Coronary artery (tissue), 2 donors: ENCODE measurements at regions not wholly inside any gene's neighbourhood (a gene's known extent, or its start where the extent isn't known, plus 50 kb on each side); places are given as distances from the start of the nearest gene placed in this dataset.
A peak's percentile ranks its signal among the peaks of the same experiment; 100 is the strongest.

ENCODE experiments used
- DNase-seq: peaks from one replicate; pipeline ENCODE4 v3.0.0-alpha.2; 2017; ENCODE audit warnings: low spot score
- H3K27ac ChIP-seq, 2 donors: fragments of 200-600 bp; sonication (generic); one replicate each; pipeline ENCODE4 v1.5.1; 2016 to 2019
- H3K4me3 ChIP-seq: fragments of 200-600 bp; sonication (generic); 2 replicates; pipeline ENCODE4 v1.5.1; 2016; ENCODE audit warnings: mild to moderate bottlenecking, moderate library complexity
- TF ChIP-seq, protein P1 (sequence below): fragments of 200-600 bp; sonication (generic); IDR thresholded peaks from one replicate; pipeline ENCODE4 v1.5.1; 2019; ENCODE audit warnings: antibody characterized with exemption

DNA sequence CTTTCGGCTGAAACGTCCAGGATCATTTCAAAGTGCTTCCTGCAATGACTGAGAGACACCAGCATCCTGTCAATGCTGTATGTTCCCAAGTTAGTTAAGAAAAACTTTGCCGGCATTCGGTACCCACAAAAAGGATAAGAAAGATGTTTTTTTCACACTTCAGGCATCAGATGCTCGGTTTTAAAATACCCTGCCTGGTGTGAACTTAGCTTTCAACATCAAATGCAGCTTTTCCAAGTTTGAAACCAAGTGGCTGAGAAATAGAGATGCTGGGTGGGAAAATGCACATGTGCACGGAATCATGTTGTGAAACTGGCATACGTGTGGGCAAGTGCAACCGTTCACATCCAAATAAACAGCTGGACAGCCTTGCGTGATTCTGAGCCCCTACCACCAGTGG is 254.9 kb upstream of the IGF1R start:
- no peak for DNase-seq

GRCh38 chr15:98394546-98394945 is 253.8 kb upstream of the IGF1R start:
- no peak for DNase-seq
- no peak overlapping the region for H3K27ac ChIP-seq
- no peak overlapping the region for H3K4me3 ChIP-seq
- TF ChIP-seq, protein P1, sequence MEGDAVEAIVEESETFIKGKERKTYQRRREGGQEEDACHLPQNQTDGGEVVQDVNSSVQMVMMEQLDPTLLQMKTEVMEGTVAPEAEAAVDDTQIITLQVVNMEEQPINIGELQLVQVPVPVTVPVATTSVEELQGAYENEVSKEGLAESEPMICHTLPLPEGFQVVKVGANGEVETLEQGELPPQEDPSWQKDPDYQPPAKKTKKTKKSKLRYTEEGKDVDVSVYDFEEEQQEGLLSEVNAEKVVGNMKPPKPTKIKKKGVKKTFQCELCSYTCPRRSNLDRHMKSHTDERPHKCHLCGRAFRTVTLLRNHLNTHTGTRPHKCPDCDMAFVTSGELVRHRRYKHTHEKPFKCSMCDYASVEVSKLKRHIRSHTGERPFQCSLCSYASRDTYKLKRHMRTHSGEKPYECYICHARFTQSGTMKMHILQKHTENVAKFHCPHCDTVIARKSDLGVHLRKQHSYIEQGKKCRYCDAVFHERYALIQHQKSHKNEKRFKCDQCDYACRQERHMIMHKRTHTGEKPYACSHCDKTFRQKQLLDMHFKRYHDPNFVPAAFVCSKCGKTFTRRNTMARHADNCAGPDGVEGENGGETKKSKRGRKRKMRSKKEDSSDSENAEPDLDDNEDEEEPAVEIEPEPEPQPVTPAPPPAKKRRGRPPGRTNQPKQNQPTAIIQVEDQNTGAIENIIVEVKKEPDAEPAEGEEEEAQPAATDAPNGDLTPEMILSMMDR: no peak

More for the DNA sequence above, 254.9 kb upstream of the IGF1R start:
- no peak overlapping the region for H3K4me3 ChIP-seq
- TF ChIP-seq, protein P1: no peak
- H3K27ac ChIP-seq: no peak overlapping the region

DNA sequence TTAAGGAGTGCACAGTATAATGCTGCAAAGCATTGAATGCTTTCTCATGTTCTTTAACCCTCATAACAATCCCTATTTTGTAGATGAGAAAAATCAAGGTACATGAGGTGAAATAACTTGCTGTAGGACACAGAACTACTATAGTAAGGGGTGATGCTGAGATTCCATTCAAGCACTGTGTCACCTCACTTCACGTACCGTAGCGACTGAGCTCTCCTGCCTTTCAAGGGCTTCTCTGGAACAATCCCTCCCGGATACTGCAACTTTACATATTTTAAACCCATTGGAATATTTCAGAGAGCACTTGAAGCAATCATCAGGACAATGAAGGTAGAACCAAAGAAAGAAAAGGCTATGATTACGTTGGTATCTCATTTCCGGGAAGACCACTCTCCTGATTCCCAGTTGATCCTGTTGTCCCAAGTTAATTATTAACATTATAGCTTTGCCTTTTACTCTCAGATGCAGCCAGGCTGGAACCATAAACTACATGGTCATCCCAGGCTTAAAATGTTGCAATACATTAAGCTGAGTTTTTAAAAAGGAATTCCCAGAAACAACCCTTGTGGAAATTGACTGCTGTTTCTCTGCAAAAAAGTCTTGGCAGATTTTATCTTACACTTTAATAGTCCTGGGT is 252.2 kb upstream of the IGF1R start:
- DNase-seq: peak; percentile 8
- H3K4me3 ChIP-seq: no peak overlapping the region
- H3K27ac ChIP-seq: no peak overlapping the region
- TF ChIP-seq, protein P1: no peak

DNA sequence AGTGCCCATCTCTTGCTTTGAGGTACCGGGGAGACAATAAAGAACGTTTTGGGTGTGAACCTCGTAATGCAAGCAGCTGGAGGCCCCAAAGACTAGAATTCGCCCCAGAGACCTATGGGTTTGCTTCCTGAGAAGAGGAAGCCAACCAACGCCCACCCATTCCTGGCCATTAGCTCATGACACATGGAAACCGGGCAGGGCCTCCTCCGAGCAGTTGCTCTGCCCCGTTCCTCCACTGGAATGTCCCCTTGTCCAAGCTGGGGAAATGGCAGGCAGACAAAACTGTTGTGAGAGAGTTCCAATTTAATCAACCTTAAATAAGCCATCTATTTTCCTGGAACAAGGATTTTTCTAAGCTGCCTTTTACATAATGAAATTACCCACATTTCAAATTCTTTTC is 250.9 kb upstream of the IGF1R start:
- TF ChIP-seq, protein P1: no peak
- Histone ChIP-seq H3K27ac (no peak overlapping the region), H3K4me3 (no peak overlapping the region)
- DNase-seq: peak; percentile 71

GRCh38 chr15:98398056-98398455 is 250.3 kb upstream of the IGF1R start:
- H3K4me3 ChIP-seq: no peak overlapping the region
- peak; percentile 24 for DNase-seq
- TF ChIP-seq, protein P1: no peak
- H3K27ac ChIP-seq: no peak overlapping the region

- H3K27ac ChIP-seq: no peak overlapping the region
- H3K4me3 ChIP-seq: no peak overlapping the region
- TF ChIP-seq, protein P1: no peak
- DNase-seq: peak; percentile 38
These were observed 249.5 kb upstream of the IGF1R start for GRCh38 chr15:98398886-98399285.

GRCh38 chr15:98400120-98400519 is 248.2 kb upstream of the IGF1R start:
- DNase-seq: peak; percentile 24
- TF ChIP-seq, protein P1: no peak
- H3K4me3 ChIP-seq: no peak overlapping the region
- no peak overlapping the region for H3K27ac ChIP-seq
